GM23338 (cell line): ENCODE measurements at regions not wholly inside any gene's neighbourhood (a gene's known extent, or its start where the extent isn't known, plus 50 kb on each side); places are given as distances from the start of the nearest gene placed in this dataset.
A peak's percentile ranks its signal among the peaks of the same experiment; 100 is the strongest.

Source experiments
- ATAC-seq: fragments of 200-7000 bp; cut with Tn5 transposase; 3 replicates; pipeline ENCODE4 v1.9.1; 2020
- DNase-seq: peaks from one replicate; pipeline ENCODE4 v3.0.0-alpha.2; 2015; ENCODE audit warnings: low spot score
- H2AFZ ChIP-seq: fragments of 200-600 bp; sonication (generic); 2 replicates; pipeline ENCODE4 v1.8.0; 2016; ENCODE audit warnings: antibody characterized with exemption, mild to moderate bottlenecking, moderate library complexity
- H3F3A ChIP-seq: fragments of 200-600 bp; sonication (generic); replicated peaks from 2 replicates; pipeline ENCODE4 v1.8.0; 2017; ENCODE audit warnings: antibody characterized with exemption, mixed run types, low read depth
- H3K27ac ChIP-seq: fragments of 200-600 bp; sonication (generic); 2 replicates; pipeline ENCODE4 v1.6.1; 2016; ENCODE audit warnings: low read depth
- H3K27me3 ChIP-seq: fragments of 200-600 bp; sonication (generic); 2 replicates; pipeline ENCODE4 v1.8.0; 2016; ENCODE audit warnings: mild to moderate bottlenecking, mixed run types, moderate library complexity; ENCODE audit not compliant: insufficient read depth
- H3K36me3 ChIP-seq: fragments of 200-600 bp; sonication (generic); 2 replicates; pipeline ENCODE4 v1.8.0; 2016; ENCODE audit warnings: mild to moderate bottlenecking; ENCODE audit not compliant: insufficient read depth
- H3K4me1 ChIP-seq: fragments of 200-600 bp; sonication (generic); 2 replicates; pipeline ENCODE4 v1.8.0; 2016; ENCODE audit warnings: mild to moderate bottlenecking, moderate library complexity; ENCODE audit not compliant: insufficient read depth
- H3K4me2 ChIP-seq: fragments of 200-600 bp; sonication (generic); 2 replicates; pipeline ENCODE4 v1.7.1; 2017; ENCODE audit warnings: mixed run types
- H3K4me3 ChIP-seq: fragments of 200-600 bp; sonication (generic); 2 replicates; pipeline ENCODE4 v1.6.1; 2016; ENCODE audit warnings: mixed run types
- H3K79me2 ChIP-seq: fragments of 200-600 bp; sonication (generic); replicated peaks from 2 replicates; pipeline ENCODE4 v1.8.0; 2017; ENCODE audit warnings: mild to moderate bottlenecking; ENCODE audit not compliant: insufficient read depth
- H3K9me2 ChIP-seq: fragments of 200-600 bp; sonication (generic); 2 replicates; pipeline ENCODE4 v1.8.0; 2017; ENCODE audit not compliant: insufficient read depth
- H4K20me1 ChIP-seq: fragments of 200-600 bp; sonication (generic); replicated peaks from 2 replicates; pipeline ENCODE4 v1.8.0; 2017; ENCODE audit warnings: mild to moderate bottlenecking; ENCODE audit not compliant: insufficient read depth
- H3K27ac Mint-ChIP-seq: 2 replicates; pipeline ENCODE4 v1.8.0; 2020; ENCODE audit warnings: inconsistent platforms, mild to moderate bottlenecking, moderate library complexity, mixed read lengths
- H3K27me3 Mint-ChIP-seq: 3 replicates; pipeline ENCODE4 v1.8.0; 2022; ENCODE audit warnings: low read depth, mild to moderate bottlenecking, moderate library complexity, mixed read lengths, inconsistent platforms; ENCODE audit not compliant: insufficient read depth, poor library complexity
- H3K36me3 Mint-ChIP-seq: 3 replicates; pipeline ENCODE4 v1.8.0; 2021; ENCODE audit warnings: low read depth, mild to moderate bottlenecking, inconsistent platforms, moderate library complexity, mixed read lengths
- H3K4me1 Mint-ChIP-seq: 3 replicates; pipeline ENCODE4 v1.8.0; 2020; ENCODE audit warnings: mild to moderate bottlenecking, inconsistent platforms, mixed read lengths
- H3K4me3 Mint-ChIP-seq: 3 replicates; pipeline ENCODE4 v1.8.0; 2021; ENCODE audit warnings: moderate library complexity, mild to moderate bottlenecking, inconsistent platforms, mixed read lengths
- H3K9me3 Mint-ChIP-seq: 3 replicates; pipeline ENCODE4 v1.8.0; 2020; ENCODE audit warnings: moderate library complexity, mild to moderate bottlenecking, inconsistent platforms, mixed read lengths
- CREB1 ChIP-seq: fragments of 250-450 bp; sonication (Bioruptor Pico); IDR thresholded peaks from 2 replicates; pipeline ENCODE4 v1.5.0; 2020; ENCODE audit warnings: low read depth, mild to moderate bottlenecking, moderate library complexity
- EZH2 ChIP-seq: fragments of 200-600 bp; sonication (generic); IDR thresholded peaks from one replicate; pipeline ENCODE4 v1.8.0; 2017; ENCODE audit warnings: antibody characterized with exemption, mild to moderate bottlenecking, low read depth; ENCODE audit not compliant: unreplicated experiment
- EZH2phosphoT487 ChIP-seq: fragments of 200-600 bp; sonication (generic); IDR thresholded peaks from one replicate; pipeline ENCODE4 v1.8.1; 2018; ENCODE audit warnings: antibody characterized with exemption; ENCODE audit not compliant: unreplicated experiment
- POLR2AphosphoS5 ChIP-seq: IDR thresholded peaks from 2 replicates; pipeline ENCODE4 v1.6.1; 2016; ENCODE audit warnings: antibody characterized with exemption, low read depth
- REST ChIP-seq: IDR thresholded peaks from one replicate; pipeline ENCODE4 v1.6.1; 2018; ENCODE audit warnings: antibody characterized with exemption; ENCODE audit not compliant: unreplicated experiment
- STAT1 ChIP-seq: IDR thresholded peaks from one replicate; pipeline ENCODE4 v1.6.1; 2016; ENCODE audit warnings: antibody characterized with exemption; ENCODE audit not compliant: unreplicated experiment
- ZNF114 ChIP-seq: fragments of 250-450 bp; sonication (Bioruptor Pico); IDR thresholded peaks from 2 replicates; pipeline ENCODE4 v1.5.0; 2020; ENCODE audit warnings: mild to moderate bottlenecking, moderate library complexity
- ZNF462 ChIP-seq: fragments of 250-450 bp; sonication (Bioruptor Pico); IDR thresholded peaks from 2 replicates; pipeline ENCODE4 v1.5.0; 2020; ENCODE audit warnings: mild to moderate bottlenecking, moderate library complexity
- TF ChIP-seq, protein P1 (sequence below), 2 experiments: fragments of 200-600 bp in 1 of 2; sonication (generic) in 1 of 2; conservative IDR thresholded peaks; 2 replicates each; pipeline versions ENCODE4 v1.5.1 to v1.6.1; 2016 to 2017; ENCODE audit warnings: antibody characterized with exemption in 2 of 2, low read depth in 2 of 2, mild to moderate bottlenecking in 2 of 2, moderate library complexity in 1 of 2
- TF ChIP-seq, protein P2 (sequence below): IDR thresholded peaks from 2 replicates; pipeline ENCODE4 v1.6.1; 2016; ENCODE audit warnings: antibody characterized with exemption

DNA sequence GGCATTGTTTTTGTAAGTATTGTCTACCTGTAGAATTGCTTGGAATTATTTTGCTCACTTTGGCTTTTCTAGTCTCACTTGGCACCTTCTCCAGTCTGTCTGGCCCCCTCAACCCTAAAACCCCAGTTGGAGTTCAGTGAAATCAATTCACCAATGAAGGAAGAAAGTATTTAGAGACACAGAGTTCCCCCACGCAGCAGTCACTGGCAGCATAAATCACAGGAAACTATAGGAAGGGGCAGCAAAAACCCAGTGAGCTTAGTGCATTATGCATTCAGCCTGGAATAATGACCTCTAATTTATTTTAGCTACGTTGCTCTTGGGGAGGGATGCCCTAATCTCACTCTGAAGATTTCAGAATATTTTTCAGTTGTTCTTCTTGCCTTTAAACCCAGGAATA lies 204.7 kb upstream of the BLID start (continued):
- TF ChIP-seq ZNF462 (CRISPR knock-in tag) (no peak), POLR2AphosphoS5 (no peak), ZNF114 (no peak), EZH2 (no peak)
- TF ChIP-seq, protein P1, sequence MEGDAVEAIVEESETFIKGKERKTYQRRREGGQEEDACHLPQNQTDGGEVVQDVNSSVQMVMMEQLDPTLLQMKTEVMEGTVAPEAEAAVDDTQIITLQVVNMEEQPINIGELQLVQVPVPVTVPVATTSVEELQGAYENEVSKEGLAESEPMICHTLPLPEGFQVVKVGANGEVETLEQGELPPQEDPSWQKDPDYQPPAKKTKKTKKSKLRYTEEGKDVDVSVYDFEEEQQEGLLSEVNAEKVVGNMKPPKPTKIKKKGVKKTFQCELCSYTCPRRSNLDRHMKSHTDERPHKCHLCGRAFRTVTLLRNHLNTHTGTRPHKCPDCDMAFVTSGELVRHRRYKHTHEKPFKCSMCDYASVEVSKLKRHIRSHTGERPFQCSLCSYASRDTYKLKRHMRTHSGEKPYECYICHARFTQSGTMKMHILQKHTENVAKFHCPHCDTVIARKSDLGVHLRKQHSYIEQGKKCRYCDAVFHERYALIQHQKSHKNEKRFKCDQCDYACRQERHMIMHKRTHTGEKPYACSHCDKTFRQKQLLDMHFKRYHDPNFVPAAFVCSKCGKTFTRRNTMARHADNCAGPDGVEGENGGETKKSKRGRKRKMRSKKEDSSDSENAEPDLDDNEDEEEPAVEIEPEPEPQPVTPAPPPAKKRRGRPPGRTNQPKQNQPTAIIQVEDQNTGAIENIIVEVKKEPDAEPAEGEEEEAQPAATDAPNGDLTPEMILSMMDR (conservative IDR thresholded peaks at IDR 0.05; ENCODE audit: low read depth in 2 of 2): no peak

- DNase-seq (no peak), ATAC-seq (peak; percentile 64)
- Mint-ChIP-seq H3K36me3 (no peaks in the 10 kb centered on the region), H3K4me3 (no peak overlapping the region), H3K27me3 (no peaks in the 10 kb centered on the region), H3K4me1 (peaks cover 31% of the 10 kb centered on the region), H3K27ac (no peak overlapping the region), H3K9me3 (no peaks in the 10 kb centered on the region)
- Histone ChIP-seq H3K79me2 (no peaks in the 10 kb centered on the region), H2AFZ (no peak overlapping the region), H3K36me3 (no peaks in the 10 kb centered on the region), H3K27ac (no peak overlapping the region), H4K20me1 (no peaks in the 10 kb centered on the region), H3K27me3 (no peaks in the 10 kb centered on the region), H3K4me3 (no peak overlapping the region), H3K4me1 (peaks cover 21% of the 10 kb centered on the region), H3K9me2 (no peaks in the 10 kb centered on the region), H3F3A (no peaks in the 10 kb centered on the region), H3K4me2 (no peak overlapping the region)
- no peak for TF ChIP-seq CREB1 (CRISPR knock-in tag)
- no peak for TF ChIP-seq EZH2phosphoT487
- TF ChIP-seq, protein P2, sequence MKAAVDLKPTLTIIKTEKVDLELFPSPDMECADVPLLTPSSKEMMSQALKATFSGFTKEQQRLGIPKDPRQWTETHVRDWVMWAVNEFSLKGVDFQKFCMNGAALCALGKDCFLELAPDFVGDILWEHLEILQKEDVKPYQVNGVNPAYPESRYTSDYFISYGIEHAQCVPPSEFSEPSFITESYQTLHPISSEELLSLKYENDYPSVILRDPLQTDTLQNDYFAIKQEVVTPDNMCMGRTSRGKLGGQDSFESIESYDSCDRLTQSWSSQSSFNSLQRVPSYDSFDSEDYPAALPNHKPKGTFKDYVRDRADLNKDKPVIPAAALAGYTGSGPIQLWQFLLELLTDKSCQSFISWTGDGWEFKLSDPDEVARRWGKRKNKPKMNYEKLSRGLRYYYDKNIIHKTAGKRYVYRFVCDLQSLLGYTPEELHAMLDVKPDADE: no peak
- TF ChIP-seq REST: no peak
- TF ChIP-seq STAT1: no peak
Observed at GRCh38 chr11:122319691-122320620, 203.9 kb upstream of the BLID start.
